PC-9 (cell line): ENCODE measurements at regions not wholly inside any gene's neighbourhood (a gene's known extent, or its start where the extent isn't known, plus 50 kb on each side); places are given as distances from the start of the nearest gene placed in this dataset.

Experiments
- CTCF ChIP-seq: fragments of 200-600 bp; sonication (generic); conservative IDR thresholded peaks from 2 replicates; pipeline ENCODE4 v1.6.1; 2017; ENCODE audit warnings: mixed run types, antibody characterized with exemption, mild to moderate bottlenecking, moderate library complexity
- EZH2 ChIP-seq: fragments of 200-600 bp; sonication (generic); IDR thresholded peaks from 2 replicates; pipeline ENCODE4 v1.8.0; 2017; ENCODE audit warnings: antibody characterized with exemption, low read depth

- TF ChIP-seq CTCF (no peak), EZH2 (no peak)
Observed at GRCh38 chr2:172279214-172279613, 148.2 kb upstream of the ITGA6 start.
